ENCODE measurements at regions not wholly inside any gene's neighbourhood (a gene's known extent, or its start where the extent isn't known, plus 50 kb on each side); places are given as distances from the start of the nearest gene placed in this dataset.

GRCh38 chr4:186857793-186858192 is 134.1 kb upstream of the FAT1 start:
- TF ChIP-seq POLR2A (IDR thresholded peaks at IDR 0.05; ENCODE audit: control extremely low read depth in 1 of 2, low read depth in 2 of 2, low read length in 2 of 2) (no peak), CTCF (IDR thresholded peaks at IDR 0.05; ENCODE audit: control extremely low read depth in 1 of 3, insufficient read depth in 1 of 3, low read depth in 1 of 3, low read length in 3 of 3) (no peak), EZH2 (IDR thresholded peaks at IDR 0.05; ENCODE audit: low read depth, low read length, severe bottlenecking) (no peak), MAX (IDR thresholded peaks at IDR 0.05) (no peak), CEBPB (IDR thresholded peaks at IDR 0.05; ENCODE audit: low read depth, low read length) (no peak), RXRA (IDR thresholded peaks at IDR 0.05; ENCODE audit: insufficient read depth, low read depth, low read length) (no peak), TBP (IDR thresholded peaks at IDR 0.05; ENCODE audit: low read depth, low read length) (no peak), CHD1 (IDR thresholded peaks at IDR 0.05; ENCODE audit: low read depth, low read length) (no peak), PHF8 (conservative IDR thresholded peaks at IDR 0.05; ENCODE audit: low read depth, low read length) (no peak)

Data from H1 (cell line).